Body of pancreas (tissue), 4 donors: ENCODE measurements at regions not wholly inside any gene's neighbourhood (a gene's known extent, or its start where the extent isn't known, plus 50 kb on each side); places are given as distances from the start of the nearest gene placed in this dataset.

Experiments
- POLR2A ChIP-seq, 3 donors: fragments of 450-650 bp; IDR thresholded peaks; one replicate each; pipeline ENCODE4 v1.6.1; 2016; ENCODE audit warnings: antibody characterized with exemption in 3 of 3, mild to moderate bottlenecking in 2 of 3
- TF ChIP-seq, protein P1 (sequence below), 7 experiments: fragments of 450-650 bp in 4 of 7; fragments of 200-600 bp in 3 of 7; sonication (generic) in 3 of 7; IDR thresholded peaks; one replicate each; pipeline ENCODE4 v1.5.1; 2016 to 2019; ENCODE audit warnings: antibody characterized with exemption in 7 of 7

DNA sequence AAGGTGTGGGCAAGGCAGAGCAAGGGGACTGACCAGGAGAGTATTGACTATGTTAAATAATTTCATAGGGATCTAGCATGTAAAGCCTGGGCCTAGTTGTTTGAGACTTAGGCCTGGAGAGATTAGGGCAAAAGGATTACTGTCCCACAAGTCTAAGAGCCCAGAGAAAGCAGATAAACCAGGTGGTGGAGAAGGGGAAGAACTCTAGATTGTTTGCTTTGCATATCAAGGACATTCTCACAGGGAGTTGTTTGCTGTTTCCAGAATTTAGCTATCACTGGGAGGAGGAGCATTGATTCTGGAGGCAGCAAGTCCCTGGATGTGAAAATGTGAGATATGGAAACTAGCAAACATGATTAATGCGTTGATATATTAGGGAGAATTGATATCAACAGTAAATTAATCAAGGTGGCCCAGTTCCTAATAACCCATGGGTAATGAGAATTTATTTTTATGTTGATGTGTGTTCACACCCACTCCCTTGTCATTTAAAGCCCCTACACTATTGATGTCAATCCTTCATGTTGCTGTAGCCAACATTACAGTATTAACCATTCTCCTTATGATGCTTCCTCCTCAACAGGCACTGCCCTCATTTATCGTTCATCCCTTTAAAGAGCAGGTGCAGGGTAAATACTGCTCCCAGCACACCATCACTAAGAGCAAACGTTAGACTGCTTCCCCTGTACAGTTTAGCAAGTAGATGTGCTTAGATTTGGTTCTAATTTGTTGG, 1666.7 kb upstream of the FLRT2 start:
- TF ChIP-seq, protein P1, sequence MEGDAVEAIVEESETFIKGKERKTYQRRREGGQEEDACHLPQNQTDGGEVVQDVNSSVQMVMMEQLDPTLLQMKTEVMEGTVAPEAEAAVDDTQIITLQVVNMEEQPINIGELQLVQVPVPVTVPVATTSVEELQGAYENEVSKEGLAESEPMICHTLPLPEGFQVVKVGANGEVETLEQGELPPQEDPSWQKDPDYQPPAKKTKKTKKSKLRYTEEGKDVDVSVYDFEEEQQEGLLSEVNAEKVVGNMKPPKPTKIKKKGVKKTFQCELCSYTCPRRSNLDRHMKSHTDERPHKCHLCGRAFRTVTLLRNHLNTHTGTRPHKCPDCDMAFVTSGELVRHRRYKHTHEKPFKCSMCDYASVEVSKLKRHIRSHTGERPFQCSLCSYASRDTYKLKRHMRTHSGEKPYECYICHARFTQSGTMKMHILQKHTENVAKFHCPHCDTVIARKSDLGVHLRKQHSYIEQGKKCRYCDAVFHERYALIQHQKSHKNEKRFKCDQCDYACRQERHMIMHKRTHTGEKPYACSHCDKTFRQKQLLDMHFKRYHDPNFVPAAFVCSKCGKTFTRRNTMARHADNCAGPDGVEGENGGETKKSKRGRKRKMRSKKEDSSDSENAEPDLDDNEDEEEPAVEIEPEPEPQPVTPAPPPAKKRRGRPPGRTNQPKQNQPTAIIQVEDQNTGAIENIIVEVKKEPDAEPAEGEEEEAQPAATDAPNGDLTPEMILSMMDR (IDR thresholded peaks at IDR 0.05) = no peak
- no peak for TF ChIP-seq POLR2A (IDR thresholded peaks at IDR 0.05)
